ENCODE measurements at regions not wholly inside any gene's neighbourhood (a gene's known extent, or its start where the extent isn't known, plus 50 kb on each side); places are given as distances from the start of the nearest gene placed in this dataset.

GRCh38 chr10:45064998-45065397, 64.3 kb downstream of the ZNF22 start:
- TF ChIP-seq CTCF (IDR thresholded peaks at IDR 0.05) (no peak), POLR2A (IDR thresholded peaks at IDR 0.05) (no peak), POLR2AphosphoS5 (IDR thresholded peaks at IDR 0.05; ENCODE audit: insufficient read depth in 1 of 2, low read depth in 1 of 2) (no peak)

All from vagina (tissue), 2 donors.